Thymus (tissue), 11 donors: ENCODE measurements at regions not wholly inside any gene's neighbourhood (a gene's known extent, or its start where the extent isn't known, plus 50 kb on each side); places are given as distances from the start of the nearest gene placed in this dataset.

Experiments
- DNase-seq, 9 donors: peaks; one replicate each; pipeline ENCODE4 v3.0.0-alpha.2; 2013; ENCODE audit warnings: low spot score in 9 of 9, low read depth in 6 of 9, missing footprints in 1 of 9
- H3K27ac ChIP-seq, 2 donors: one replicate each; pipeline ENCODE4 v1.5.1; 2013; ENCODE audit warnings: control low read depth in 1 of 2, low read depth in 1 of 2, low read length in 1 of 2, mild to moderate bottlenecking in 1 of 2, moderate library complexity in 1 of 2
- H3K27me3 ChIP-seq, 2 donors: one replicate each; pipeline ENCODE4 v1.5.1; 2013; ENCODE audit warnings: low read length in 1 of 2; ENCODE audit not compliant: control insufficient read depth in 2 of 2, insufficient read depth in 1 of 2
- H3K36me3 ChIP-seq, 2 donors: one replicate each; pipeline ENCODE4 v1.5.1; 2013; ENCODE audit warnings: low read length in 1 of 2, mild to moderate bottlenecking in 1 of 2, moderate library complexity in 1 of 2; ENCODE audit not compliant: control insufficient read depth in 2 of 2, insufficient read depth in 2 of 2
- H3K4me1 ChIP-seq, 2 donors: one replicate each; pipeline ENCODE4 v1.5.1; 2013; ENCODE audit warnings: low read length in 2 of 2; ENCODE audit not compliant: control insufficient read depth in 2 of 2, insufficient read depth in 2 of 2
- H3K4me3 ChIP-seq, 2 donors: one replicate each; pipeline ENCODE4 v1.5.1; 2013; ENCODE audit warnings: low read length in 2 of 2, control low read depth in 1 of 2, mild to moderate bottlenecking in 1 of 2
- H3K9me3 ChIP-seq, 2 donors: one replicate each; pipeline ENCODE4 v1.5.1; 2013; ENCODE audit warnings: low read length in 1 of 2, mild to moderate bottlenecking in 1 of 2; ENCODE audit not compliant: control insufficient read depth in 2 of 2, insufficient read depth in 1 of 2
- WGBS: extraction: QIAGEN DNeasy Blood & Tissue Kit; methylation state at CpG from one replicate; pipeline ENCODE4 v1.1.7; 2013; 5-methylcytosine and 5-hydroxymethylcytosine counted together
- donor health status: healthy.

DNA sequence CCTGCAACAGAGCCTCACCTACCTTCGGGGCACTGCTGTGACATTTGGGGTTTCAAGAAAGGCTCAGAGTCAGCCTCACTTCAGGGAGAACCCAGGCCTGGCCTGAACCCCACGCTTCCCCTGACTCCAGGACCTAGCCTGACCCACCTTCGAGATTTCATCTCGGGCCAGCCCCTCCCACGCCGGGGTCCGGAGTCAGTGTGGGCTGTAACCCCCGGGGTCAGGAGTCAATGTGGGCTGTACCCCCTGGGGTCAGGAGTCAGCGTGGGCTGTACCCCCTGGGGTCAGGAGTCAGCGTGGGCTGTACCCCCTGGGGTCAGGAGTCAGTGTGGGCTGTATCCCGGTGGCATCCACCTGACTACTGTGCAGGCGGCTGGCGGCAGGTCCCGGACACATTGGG is 183.0 kb upstream of the RAB4A start:
- H3K9me3 ChIP-seq = peaks cover 0 to 8% of the 10 kb centered on the region in 2 donors
- DNase-seq = no peak
- no peak overlapping the region for H3K27ac ChIP-seq
- no peaks in the 10 kb centered on the region for H3K27me3 ChIP-seq
- peaks cover 4 to 16% of the 10 kb centered on the region in 2 donors for H3K4me1 ChIP-seq
- H3K36me3 ChIP-seq = no peaks in the 10 kb centered on the region
- 96% methylated on average over 14 of the region's 14 CpGs for WGBS
- H3K4me3 ChIP-seq = no peak overlapping the region

GRCh38 chr1:229088711-229089110 is 182.2 kb upstream of the RAB4A start:
- 88% methylated on average over 4 of the region's 4 CpGs for WGBS
- Histone ChIP-seq H3K4me3 (no peak overlapping the region), H3K27me3 (no peaks in the 10 kb centered on the region), H3K4me1 (peaks cover 7 to 24% of the 10 kb centered on the region in 2 donors), H3K27ac (no peak overlapping the region), H3K36me3 (no peaks in the 10 kb centered on the region), H3K9me3 (peaks cover 0 to 1% of the 10 kb centered on the region in 2 donors)
- no peak for DNase-seq

DNA sequence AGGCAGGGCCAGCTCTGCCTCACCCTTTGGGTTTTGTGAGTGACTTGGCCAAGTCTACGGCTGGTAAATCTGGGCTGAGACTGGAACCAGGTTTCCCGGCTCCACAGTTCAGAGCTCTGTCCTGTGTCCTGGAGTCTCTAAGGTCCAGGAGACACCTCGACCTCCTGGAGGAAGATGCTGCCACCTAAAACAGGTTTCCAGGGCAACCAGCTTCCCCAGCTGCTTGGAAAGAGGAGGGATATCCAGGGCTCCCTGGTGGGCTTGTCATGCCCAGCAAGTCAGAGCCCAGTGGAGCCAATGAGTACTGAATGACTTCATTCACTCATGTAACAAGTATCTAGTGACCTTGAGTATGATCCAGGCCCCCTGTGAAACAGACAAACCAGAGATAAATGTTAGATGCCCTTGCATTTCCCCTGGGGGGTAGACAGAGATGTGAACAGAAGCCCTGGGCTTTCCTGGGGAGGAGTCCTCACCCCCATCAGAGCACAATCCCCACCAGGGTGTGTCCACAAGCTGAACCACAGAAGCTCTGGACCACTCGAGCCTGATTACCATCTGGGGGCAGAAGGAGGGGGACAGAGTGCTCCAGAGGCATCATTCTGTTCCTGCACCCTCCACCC is 181.2 kb upstream of the RAB4A start:
- 88% methylated on average over 4 of the region's 4 CpGs for WGBS

DNA sequence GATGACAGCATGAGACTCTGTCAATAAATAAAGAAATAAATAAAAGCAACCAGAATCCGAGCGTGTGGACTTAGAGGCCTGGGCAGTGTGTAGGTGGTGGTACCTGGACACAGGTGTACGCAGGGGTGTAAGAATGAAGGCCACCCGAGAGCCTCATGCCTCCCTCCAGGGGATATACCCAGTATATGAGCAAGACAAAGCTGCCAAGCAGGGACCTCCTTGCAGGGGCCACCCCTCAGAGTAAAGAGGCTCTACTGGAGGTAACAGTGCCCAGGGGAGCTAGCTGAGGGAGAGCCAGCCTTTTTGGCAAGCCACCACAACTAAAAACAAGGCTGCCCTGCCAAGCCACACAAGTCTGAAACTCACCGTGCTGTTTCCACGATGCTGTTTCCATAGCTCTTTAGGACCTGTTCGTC is 179.2 kb upstream of the RAB4A start:
- peaks cover 7 to 34% of the 10 kb centered on the region in 2 donors for H3K4me1 ChIP-seq
- WGBS = 97% methylated on average over 7 of the region's 7 CpGs
- H3K9me3 ChIP-seq = peaks cover 0 to 7% of the 10 kb centered on the region in 2 donors
- no peak overlapping the region for H3K4me3 ChIP-seq
- no peaks in the 10 kb centered on the region for H3K27me3 ChIP-seq
- DNase-seq = no peak
- H3K36me3 ChIP-seq = no peaks in the 10 kb centered on the region
- no peak overlapping the region for H3K27ac ChIP-seq

More for the DNA sequence above, 181.2 kb upstream of the RAB4A start:
- H3K36me3 ChIP-seq = no peaks in the 10 kb centered on the region
- DNase-seq = no peak
- no peak overlapping the region for H3K4me3 ChIP-seq
- H3K27ac ChIP-seq = no peak overlapping the region
- H3K9me3 ChIP-seq = no peaks in the 10 kb centered on the region
- no peaks in the 10 kb centered on the region for H3K27me3 ChIP-seq
- H3K4me1 ChIP-seq = peaks cover 7 to 34% of the 10 kb centered on the region in 2 donors

- H3K9me3 ChIP-seq = peaks cover 0 to 7% of the 10 kb centered on the region in 2 donors
- H3K27me3 ChIP-seq = no peaks in the 10 kb centered on the region
- H3K27ac ChIP-seq = peak overlapping the region; percentile 65 to 81
- peak in 7 of 9 donors; percentile 33 to 79 (median 59) for DNase-seq
- peaks cover 7 to 42% of the 10 kb centered on the region in 2 donors for H3K4me1 ChIP-seq
- WGBS = 61% methylated on average over 8 of the region's 8 CpGs
- H3K36me3 ChIP-seq = no peaks in the 10 kb centered on the region
- no peak overlapping the region for H3K4me3 ChIP-seq
Observed at GRCh38 chr1:229092377-229093237, 178.3 kb upstream of the RAB4A start.

- Histone ChIP-seq H3K4me3 (no peak overlapping the region), H3K27me3 (no peaks in the 10 kb centered on the region), H3K9me3 (peaks cover 0 to 7% of the 10 kb centered on the region in 2 donors), H3K27ac (peak overlapping the region; percentile 65 to 81), H3K4me1 (peaks cover 7 to 45% of the 10 kb centered on the region in 2 donors), H3K36me3 (no peaks in the 10 kb centered on the region)
- WGBS = 98% methylated on average over 2 of the region's 2 CpGs
- DNase-seq = no peak
Observed at GRCh38 chr1:229093238-229093540, 177.7 kb upstream of the RAB4A start.

GRCh38 chr1:229093609-229094336 is 177.1 kb upstream of the RAB4A start:
- no peak for DNase-seq

DNA sequence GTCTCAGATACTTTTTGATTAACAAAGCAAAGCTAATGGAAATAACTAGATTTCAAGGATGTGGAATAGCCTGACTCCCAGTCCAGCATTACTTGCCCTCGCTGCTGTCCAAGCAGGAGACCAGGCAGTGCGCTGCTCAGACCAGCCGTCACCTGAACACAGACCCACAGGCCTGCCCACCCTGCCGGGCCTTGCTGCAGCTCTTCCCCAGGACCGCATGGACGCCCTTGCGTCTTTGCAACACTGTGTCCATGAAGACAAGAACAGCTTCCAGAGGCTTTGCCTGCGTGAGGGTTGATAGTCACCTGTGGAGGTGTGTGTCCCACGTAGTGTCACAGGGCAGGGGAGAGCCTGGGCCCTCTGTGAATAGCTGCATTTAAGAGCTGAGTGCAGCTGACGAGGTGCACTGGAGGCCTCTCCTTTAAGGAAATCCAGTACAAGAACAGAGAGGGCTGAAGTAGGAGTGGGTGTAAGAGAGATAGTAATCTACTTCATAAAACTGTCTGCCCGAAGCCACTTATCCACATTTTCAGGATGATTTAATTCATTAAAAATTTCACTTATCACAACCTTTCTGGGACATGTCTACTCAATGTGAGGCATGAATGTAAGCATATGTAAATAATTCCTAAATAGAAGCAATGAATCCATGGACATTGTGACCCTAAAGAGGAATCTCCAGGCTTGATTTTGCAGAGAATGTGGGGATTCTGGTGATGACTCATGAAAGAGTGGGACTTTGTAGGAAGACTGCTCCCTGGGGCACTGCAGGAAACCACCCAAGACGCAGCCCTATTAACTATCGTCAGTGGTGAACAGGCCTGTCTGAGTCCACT is 176.2 kb upstream of the RAB4A start:
- Histone ChIP-seq H3K4me1 (peaks cover 7 to 45% of the 10 kb centered on the region in 2 donors), H3K27me3 (no peaks in the 10 kb centered on the region), H3K36me3 (no peaks in the 10 kb centered on the region), H3K27ac (no peak overlapping the region), H3K4me3 (no peak overlapping the region), H3K9me3 (peaks cover 0 to 7% of the 10 kb centered on the region in 2 donors)
- no peak for DNase-seq
- WGBS = 94% methylated on average over 13 of the region's 13 CpGs

More at GRCh38 chr1:229093609-229094336, 177.1 kb upstream of the RAB4A start:
- Histone ChIP-seq H3K27me3 (no peaks in the 10 kb centered on the region), H3K4me3 (no peak overlapping the region), H3K36me3 (no peaks in the 10 kb centered on the region), H3K4me1 (peaks cover 7 to 45% of the 10 kb centered on the region in 2 donors), H3K27ac (peak overlapping the region in 1 of 2 donors; percentile 81), H3K9me3 (peaks cover 0 to 7% of the 10 kb centered on the region in 2 donors)
- 90% methylated on average over 5 of the region's 5 CpGs for WGBS
